ENCODE measurements at regions not wholly inside any gene's neighbourhood (a gene's known extent, or its start where the extent isn't known, plus 50 kb on each side); places are given as distances from the start of the nearest gene placed in this dataset.

DNA sequence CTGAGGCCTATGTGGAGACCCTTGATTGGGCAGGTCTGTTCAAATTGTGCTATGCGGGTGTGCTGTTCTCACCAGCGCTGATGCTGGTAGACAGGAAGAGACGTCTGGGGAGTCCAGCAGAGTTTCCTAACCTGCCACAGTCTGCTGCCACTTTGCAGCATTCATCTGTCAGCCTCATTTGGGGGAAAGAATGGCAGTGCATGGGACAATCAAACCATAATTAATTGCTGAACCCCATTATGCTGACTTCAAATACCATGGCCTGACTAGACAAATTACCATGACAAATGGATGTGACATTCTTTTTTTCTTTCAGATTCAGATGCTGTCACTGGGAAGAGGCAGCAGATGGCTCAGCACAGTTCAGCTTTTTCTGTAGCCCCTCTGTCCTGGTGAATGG lies 171.4 kb upstream of the SYNDIG1 start:
- TF ChIP-seq CTCF (conservative IDR thresholded peaks at IDR 0.05): no peak
- TF ChIP-seq EZH2 (IDR thresholded peaks at IDR 0.05; ENCODE audit: low read depth): no peak
